Smooth muscle cell (in vitro differentiated cells): ENCODE measurements at regions not wholly inside any gene's neighbourhood (a gene's known extent, or its start where the extent isn't known, plus 50 kb on each side); places are given as distances from the start of the nearest gene placed in this dataset.
"Not testable (repeated sequence)": the region's sequence is repeated elsewhere in the genome, so short reads cannot be mapped to it uniquely, and the experiment has no call there.

Experiments
- DNase-seq: peaks from one replicate; lab custom pipeline; 2025; ENCODE audit not compliant: unreplicated experiment; lab: John Stamatoyannopoulos, UW
- H2AFZ ChIP-seq: fragments of 200-600 bp; sonication (generic); 2 replicates; pipeline ENCODE4 v1.6.0; 2016; ENCODE audit warnings: antibody characterized with exemption, low read depth, mild to moderate bottlenecking
- H3F3A ChIP-seq: fragments of 200-600 bp; sonication (generic); 2 replicates; pipeline ENCODE4 v1.6.0; 2017; ENCODE audit warnings: antibody characterized with exemption, low read depth
- H3K27ac ChIP-seq: fragments of 200-600 bp; sonication (generic); 2 replicates; pipeline ENCODE4 v1.5.1; 2016; ENCODE audit warnings: low read depth, mild to moderate bottlenecking
- H3K27me3 ChIP-seq: fragments of 200-600 bp; sonication (generic); 2 replicates; pipeline ENCODE4 v1.6.1; 2016; ENCODE audit warnings: low read depth, mild to moderate bottlenecking
- H3K36me3 ChIP-seq: fragments of 200-600 bp; sonication (generic); 2 replicates; pipeline ENCODE4 v1.5.1; 2016; ENCODE audit warnings: low read depth
- H3K4me1 ChIP-seq: fragments of 200-600 bp; sonication (generic); 2 replicates; pipeline ENCODE4 v1.5.1; 2016; ENCODE audit warnings: low read depth
- H3K4me2 ChIP-seq: fragments of 200-600 bp; sonication (generic); 2 replicates; pipeline ENCODE4 v1.6.0; 2016; ENCODE audit warnings: mild to moderate bottlenecking
- H3K4me3 ChIP-seq: fragments of 200-600 bp; sonication (generic); 2 replicates; pipeline ENCODE4 v1.5.1; 2016; ENCODE audit warnings: mild to moderate bottlenecking
- H3K79me2 ChIP-seq: fragments of 200-600 bp; sonication (generic); 2 replicates; pipeline ENCODE4 v1.6.0; 2016; ENCODE audit warnings: low read depth, mild to moderate bottlenecking
- H3K9ac ChIP-seq: fragments of 200-600 bp; sonication (generic); 2 replicates; pipeline ENCODE4 v1.6.0; 2016; ENCODE audit warnings: low read depth
- H3K9me3 ChIP-seq: fragments of 200-600 bp; sonication (generic); replicated peaks from 2 replicates; pipeline ENCODE4 v1.5.1; 2016; ENCODE audit warnings: low read depth
- H4K20me1 ChIP-seq: fragments of 200-600 bp; sonication (generic); 2 replicates; pipeline ENCODE4 v1.6.0; 2016; ENCODE audit warnings: low read depth
- CTCF ChIP-seq: fragments of 200-600 bp; sonication (generic); IDR thresholded peaks from 2 replicates; pipeline ENCODE4 v1.5.1; 2017; ENCODE audit warnings: borderline replicate concordance, mild to moderate bottlenecking, antibody characterized with exemption; ENCODE audit not compliant: insufficient read depth, poor library complexity, severe bottlenecking
- WGBS: methylation state at CpG from one replicate; pipeline ENCODE4 v1.1.7; 2016; ENCODE audit warnings: low lambda C conversion rate; 5-methylcytosine and 5-hydroxymethylcytosine counted together

- Histone ChIP-seq H3K4me2 (no peak overlapping the region), H3K9me3 (no peaks in the 10 kb centered on the region), H4K20me1 (no peaks in the 10 kb centered on the region), H3F3A (no peaks in the 10 kb centered on the region), H3K4me1 (peaks cover 9% of the 10 kb centered on the region), H3K4me3 (no peak overlapping the region), H3K79me2 (no peaks in the 10 kb centered on the region), H3K36me3 (no peaks in the 10 kb centered on the region), H3K27ac (no peak overlapping the region), H3K27me3 (no peaks in the 10 kb centered on the region), H3K9ac (no peak overlapping the region), H2AFZ (no peak overlapping the region)
- 95% methylated on average over 5 of the region's 5 CpGs for WGBS
- DNase-seq = no peak
- no peak for TF ChIP-seq CTCF
Measured at GRCh38 chr7:29657288-29657687, 93.7 kb downstream of the PRR15 start.

GRCh38 chr7:29657856-29658255 is 94.2 kb downstream of the PRR15 start:
- H3K27me3 ChIP-seq = no peaks in the 10 kb centered on the region
- H3K4me3 ChIP-seq = no peak overlapping the region
- no peak for DNase-seq
- peaks cover 9% of the 10 kb centered on the region for H3K4me1 ChIP-seq
- no peak overlapping the region for H3K9ac ChIP-seq
- no peaks in the 10 kb centered on the region for H3F3A ChIP-seq
- no peak overlapping the region for H2AFZ ChIP-seq
- no peaks in the 10 kb centered on the region for H3K9me3 ChIP-seq
- no peaks in the 10 kb centered on the region for H3K36me3 ChIP-seq
- 95% methylated on average over 7 of the region's 7 CpGs for WGBS
- no peak for TF ChIP-seq CTCF
- no peak overlapping the region for H3K4me2 ChIP-seq
- no peak overlapping the region for H3K27ac ChIP-seq
- H4K20me1 ChIP-seq = no peaks in the 10 kb centered on the region
- no peaks in the 10 kb centered on the region for H3K79me2 ChIP-seq

- not testable (repeated sequence) for H3K79me2 ChIP-seq, DNase-seq, H2AFZ ChIP-seq, H3F3A ChIP-seq, H3K36me3 ChIP-seq, H3K27me3 ChIP-seq, H3K9me3 ChIP-seq, H3K4me3 ChIP-seq, H3K4me1 ChIP-seq, H3K27ac ChIP-seq, H4K20me1 ChIP-seq, H3K4me2 ChIP-seq, H3K9ac ChIP-seq
- WGBS = 99% methylated on average over 4 of the region's 5 CpGs
Measured at GRCh38 chr7:29659213-29659612, 95.6 kb downstream of the PRR15 start.

- H3K4me2 ChIP-seq, H3K27ac ChIP-seq, H2AFZ ChIP-seq, H3K4me1 ChIP-seq, H3F3A ChIP-seq, DNase-seq, H3K4me3 ChIP-seq, H3K79me2 ChIP-seq, H4K20me1 ChIP-seq, H3K27me3 ChIP-seq, H3K36me3 ChIP-seq, H3K9ac ChIP-seq, H3K9me3 ChIP-seq: not testable (repeated sequence)
- 68% methylated on average over 3 of the region's 3 CpGs for WGBS
Measured at GRCh38 chr7:29662899-29663298, 99.3 kb downstream of the PRR15 start.

- H3K4me2 ChIP-seq, H4K20me1 ChIP-seq, H3K4me1 ChIP-seq, H3K9me3 ChIP-seq, DNase-seq, H3F3A ChIP-seq, H3K27me3 ChIP-seq, H3K79me2 ChIP-seq, H3K4me3 ChIP-seq, H3K27ac ChIP-seq, H3K36me3 ChIP-seq, H3K9ac ChIP-seq, H2AFZ ChIP-seq: not testable (repeated sequence)
- 61% methylated on average over 1 of the region's 1 CpG for WGBS
Measured at GRCh38 chr7:29664999-29665398, 101.4 kb downstream of the PRR15 start.

GRCh38 chr7:29667096-29667669 is 103.5 kb downstream of the PRR15 start:
- H3K9ac ChIP-seq, DNase-seq, H4K20me1 ChIP-seq, H3K36me3 ChIP-seq, H2AFZ ChIP-seq, H3K4me1 ChIP-seq, H3K27me3 ChIP-seq, H3F3A ChIP-seq, H3K4me3 ChIP-seq, H3K79me2 ChIP-seq, H3K4me2 ChIP-seq, H3K9me3 ChIP-seq, H3K27ac ChIP-seq: not testable (repeated sequence)
- 98% methylated on average over 5 of the region's 5 CpGs for WGBS

- DNase-seq, H3K9ac ChIP-seq, H3K4me3 ChIP-seq: not testable (repeated sequence)
Measured at GRCh38 chr7:29671286-29671685, 107.7 kb downstream of the PRR15 start.

More at GRCh38 chr7:29671286-29671685, 107.7 kb downstream of the PRR15 start:
- H3K9me3 ChIP-seq, H4K20me1 ChIP-seq, H3K36me3 ChIP-seq, H2AFZ ChIP-seq, H3K4me2 ChIP-seq, H3K27ac ChIP-seq, H3K27me3 ChIP-seq, H3K79me2 ChIP-seq, H3K4me1 ChIP-seq, H3F3A ChIP-seq: not testable (repeated sequence)
- 97% methylated on average over 3 of the region's 3 CpGs for WGBS
